Limb (tissue), 2 donors: ENCODE measurements at regions not wholly inside any gene's neighbourhood (a gene's known extent, or its start where the extent isn't known, plus 50 kb on each side); places are given as distances from the start of the nearest gene placed in this dataset.

ENCODE experiments used
- DNase-seq, 2 donors: peaks; one replicate each; pipeline ENCODE4 v3.0.0-alpha.2; 2016; ENCODE audit errors: extremely low spot score in 2 of 2

DNA sequence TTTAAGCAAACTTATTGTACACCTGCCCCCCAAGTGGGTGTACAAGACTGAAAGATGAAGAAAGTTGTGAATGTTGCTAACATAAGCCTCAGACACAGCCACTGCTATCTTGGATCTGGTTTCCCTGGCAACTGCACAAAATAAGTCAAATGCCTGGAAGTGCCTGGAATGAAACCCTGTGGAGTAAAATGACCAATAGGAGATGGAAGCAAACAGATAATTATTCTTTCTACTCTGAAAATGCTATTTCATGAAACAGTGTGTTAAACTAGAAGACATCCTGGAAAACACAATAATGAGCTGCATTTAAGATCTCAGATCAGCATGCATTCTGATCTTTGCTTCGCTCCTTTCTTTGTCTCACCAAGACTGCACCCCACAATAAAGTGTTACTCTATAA, 1016.0 kb downstream of the ARAP2 start:
- DNase-seq = no peak

DNA sequence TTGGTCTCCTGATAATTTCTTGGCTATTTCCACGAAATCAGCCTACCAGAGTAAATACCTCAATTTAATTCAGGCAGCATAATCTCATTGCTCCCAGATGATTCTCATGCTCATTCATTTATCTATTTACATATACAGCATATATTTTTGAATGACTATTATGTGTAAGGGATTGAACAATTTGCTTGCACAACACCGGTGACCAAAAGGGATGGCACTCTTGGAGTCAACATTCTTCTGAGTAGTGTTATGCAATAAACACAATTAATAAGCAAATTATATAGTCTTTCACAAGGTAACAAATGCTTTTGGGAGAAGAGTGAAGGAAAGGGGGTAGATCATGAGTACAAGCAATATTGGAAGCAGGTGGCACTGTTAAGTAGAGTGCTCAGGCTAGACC, 1015.3 kb downstream of the ARAP2 start:
- DNase-seq = no peak

DNA sequence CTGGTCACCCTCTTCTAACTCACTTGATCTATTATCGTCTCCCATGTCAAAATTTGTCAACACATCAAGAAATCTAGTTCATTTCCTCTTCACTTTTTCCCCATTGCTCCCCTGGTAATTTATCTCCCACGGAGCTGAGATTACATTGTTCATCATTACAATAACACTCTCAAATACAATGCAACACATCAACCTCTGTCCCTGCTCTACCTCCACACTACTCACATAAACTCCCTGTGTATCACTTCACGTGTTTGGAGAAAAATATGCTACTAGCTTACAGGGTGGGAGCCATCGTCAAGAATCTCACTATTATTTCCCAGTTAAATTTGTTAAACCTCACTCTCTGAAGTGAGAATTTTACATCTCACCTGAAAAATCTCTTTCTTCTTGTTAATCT, 1006.4 kb downstream of the ARAP2 start:
- no peak for DNase-seq

DNA sequence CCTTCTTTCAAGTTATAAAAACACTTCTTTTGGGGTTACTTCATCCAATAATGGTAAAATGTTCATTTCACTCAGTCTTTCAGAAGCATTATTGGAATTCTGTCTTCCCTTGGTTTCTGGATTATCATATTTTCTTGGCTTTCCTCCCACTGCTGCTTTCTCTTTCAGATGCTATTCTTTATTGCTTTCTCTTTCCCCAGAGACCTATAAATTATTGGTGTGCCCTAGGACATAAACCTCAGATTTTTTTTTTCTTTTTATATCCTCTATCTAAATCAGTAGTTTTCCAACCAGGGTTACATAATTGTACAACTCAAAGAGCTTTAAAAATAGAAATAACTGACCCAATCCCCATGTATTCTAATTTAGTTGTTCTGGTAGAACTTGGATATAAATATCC, 1005.5 kb downstream of the ARAP2 start:
- no peak for DNase-seq

DNA sequence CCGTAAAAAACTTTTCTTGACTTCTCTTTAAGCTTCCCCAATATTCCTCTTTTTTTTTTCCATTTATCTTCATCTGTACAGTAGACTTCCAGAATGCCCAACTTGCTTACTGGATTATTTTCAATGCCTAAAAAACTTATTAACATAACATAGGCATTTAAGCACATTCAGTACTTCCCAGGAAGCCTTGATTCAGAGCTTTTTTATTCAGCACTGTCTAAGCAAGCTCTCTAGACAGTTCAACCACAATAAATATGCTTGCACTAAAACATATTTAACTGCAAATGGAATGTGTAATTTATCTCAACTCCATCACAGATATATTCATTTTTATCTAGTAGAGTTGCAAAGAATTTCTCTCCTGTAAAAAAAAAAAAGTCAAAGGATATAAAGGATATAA, 997.8 kb downstream of the ARAP2 start:
- DNase-seq = no peak

DNA sequence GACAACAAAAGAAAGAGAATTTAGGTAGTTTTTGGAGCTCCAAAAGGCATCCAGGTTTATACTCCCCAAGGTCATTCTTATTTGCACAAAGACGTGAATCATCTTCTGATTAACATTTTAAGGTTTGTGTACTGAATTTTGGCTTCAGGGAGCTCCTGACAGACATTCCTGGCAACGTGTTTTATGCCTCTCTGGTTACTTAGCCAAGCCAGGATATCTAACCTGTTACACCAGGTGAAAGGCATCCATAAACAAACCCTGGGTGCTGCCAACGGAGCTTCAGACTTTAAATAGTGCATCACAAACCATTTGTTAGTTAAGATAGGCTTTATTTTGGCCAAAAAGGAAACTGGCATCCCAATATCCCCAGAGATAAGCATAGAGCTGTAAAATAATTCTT, 997.3 kb downstream of the ARAP2 start:
- DNase-seq = no peak

DNA sequence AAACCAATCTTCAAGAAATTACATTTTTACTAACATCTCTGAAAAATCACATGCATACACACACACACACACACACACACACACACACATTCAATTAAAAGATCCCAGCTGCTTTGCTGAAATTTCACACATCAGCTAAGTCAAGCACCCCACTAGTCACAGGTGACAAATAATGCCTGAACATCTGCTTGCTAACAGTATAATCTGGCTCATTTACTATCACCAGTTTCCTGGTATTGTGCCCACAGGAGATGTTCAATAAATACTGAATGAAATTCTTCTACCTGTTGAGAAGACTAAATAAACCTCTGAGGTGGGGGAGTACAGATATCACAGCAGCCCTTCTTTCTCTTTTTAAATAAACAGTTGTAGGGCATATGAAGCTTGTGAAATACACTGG, 994.0 kb downstream of the ARAP2 start:
- DNase-seq = no peak

DNA sequence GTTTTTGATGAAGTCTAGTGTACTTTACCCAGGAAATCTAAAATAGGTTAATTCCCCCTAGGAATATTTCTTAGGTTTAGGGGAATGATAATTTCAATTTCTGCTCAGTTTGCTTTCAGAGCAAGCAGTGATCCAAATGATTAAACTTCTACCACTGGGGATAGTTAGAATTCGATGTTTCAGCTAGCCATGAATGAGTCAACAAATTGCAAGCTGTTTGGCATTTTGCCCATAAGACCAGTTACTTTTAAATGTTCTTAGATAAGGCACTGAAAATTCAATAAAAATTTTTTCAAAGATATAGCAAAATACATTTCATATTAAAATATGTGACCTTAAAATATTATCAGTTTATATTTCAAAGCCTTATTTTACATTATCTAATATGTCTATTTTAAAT, 993.6 kb downstream of the ARAP2 start:
- DNase-seq = no peak

DNA sequence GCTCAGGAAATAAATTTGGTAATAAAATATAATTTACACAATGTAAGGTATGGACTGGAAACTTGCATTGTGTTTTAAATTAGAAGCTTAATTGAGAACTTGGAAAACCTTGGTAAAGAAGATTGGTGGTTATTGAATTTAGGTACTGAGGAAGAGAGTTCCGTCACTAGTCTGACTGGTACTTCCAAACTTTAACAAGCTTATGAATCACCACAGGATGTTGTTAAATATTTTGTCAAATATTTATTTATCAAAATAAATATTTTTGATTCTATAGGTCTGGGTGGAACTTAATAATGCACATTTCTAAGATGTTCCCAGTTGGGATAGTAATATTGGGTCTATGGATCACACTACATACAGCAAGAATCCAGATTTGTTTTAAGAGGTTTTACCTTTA, 992.2 kb downstream of the ARAP2 start:
- DNase-seq = no peak

DNA sequence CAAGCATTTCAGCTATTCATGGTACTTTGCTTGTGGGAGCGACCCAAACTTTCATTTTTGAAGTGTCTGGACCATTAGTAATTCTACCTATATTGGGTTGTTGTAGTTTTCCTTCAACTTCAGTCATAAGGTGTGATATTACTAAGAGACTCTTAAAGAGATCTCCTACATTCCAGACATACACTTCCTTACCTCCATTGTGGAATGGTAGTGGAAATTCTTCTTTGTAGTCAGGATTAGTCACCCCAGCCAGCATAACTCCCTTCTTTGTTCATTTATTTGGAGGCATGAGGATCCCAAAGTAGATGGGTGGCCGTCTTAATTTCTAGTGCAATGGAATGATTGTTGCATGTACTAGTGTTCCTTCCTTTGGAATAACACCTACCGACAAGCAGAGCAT, 991.4 kb downstream of the ARAP2 start:
- no peak for DNase-seq

DNA sequence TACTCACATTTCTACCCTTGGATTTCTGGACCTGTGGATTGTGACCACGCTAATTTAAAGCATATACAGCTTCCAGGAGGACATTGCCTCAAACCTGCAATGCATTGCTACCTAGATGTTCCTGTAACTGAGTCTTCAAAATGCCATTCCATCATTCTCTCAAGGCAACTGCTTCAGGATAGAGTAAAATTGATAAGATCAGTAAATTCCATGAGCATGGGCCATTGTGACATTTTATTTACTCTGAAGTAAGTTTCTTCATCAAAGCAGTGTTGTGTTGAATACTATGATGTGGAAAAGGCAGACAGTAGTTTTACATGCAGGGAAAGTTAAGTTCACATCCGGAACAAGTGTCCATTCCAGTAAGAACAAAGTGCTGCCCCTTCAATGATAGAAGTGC, 991.0 kb downstream of the ARAP2 start:
- no peak for DNase-seq

DNA sequence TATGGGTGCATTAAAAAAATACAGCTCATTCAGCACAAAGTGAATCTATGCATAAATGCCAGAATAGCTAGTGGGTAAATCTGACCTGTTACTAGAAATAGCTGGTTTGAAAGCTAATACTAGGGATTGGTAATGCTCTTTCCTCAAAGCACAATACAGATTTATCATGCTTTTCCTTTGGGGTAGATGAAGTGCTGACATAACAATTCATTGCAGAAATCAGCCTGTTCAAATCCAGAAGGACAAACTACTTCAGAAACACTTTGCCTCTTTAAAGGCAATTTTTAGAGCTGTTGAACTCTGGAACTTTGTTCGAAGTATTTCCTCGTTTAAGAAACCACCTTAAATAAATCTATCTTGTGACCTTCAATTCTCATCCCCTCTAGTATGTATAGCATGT, 957.9 kb downstream of the ARAP2 start:
- DNase-seq = no peak

DNA sequence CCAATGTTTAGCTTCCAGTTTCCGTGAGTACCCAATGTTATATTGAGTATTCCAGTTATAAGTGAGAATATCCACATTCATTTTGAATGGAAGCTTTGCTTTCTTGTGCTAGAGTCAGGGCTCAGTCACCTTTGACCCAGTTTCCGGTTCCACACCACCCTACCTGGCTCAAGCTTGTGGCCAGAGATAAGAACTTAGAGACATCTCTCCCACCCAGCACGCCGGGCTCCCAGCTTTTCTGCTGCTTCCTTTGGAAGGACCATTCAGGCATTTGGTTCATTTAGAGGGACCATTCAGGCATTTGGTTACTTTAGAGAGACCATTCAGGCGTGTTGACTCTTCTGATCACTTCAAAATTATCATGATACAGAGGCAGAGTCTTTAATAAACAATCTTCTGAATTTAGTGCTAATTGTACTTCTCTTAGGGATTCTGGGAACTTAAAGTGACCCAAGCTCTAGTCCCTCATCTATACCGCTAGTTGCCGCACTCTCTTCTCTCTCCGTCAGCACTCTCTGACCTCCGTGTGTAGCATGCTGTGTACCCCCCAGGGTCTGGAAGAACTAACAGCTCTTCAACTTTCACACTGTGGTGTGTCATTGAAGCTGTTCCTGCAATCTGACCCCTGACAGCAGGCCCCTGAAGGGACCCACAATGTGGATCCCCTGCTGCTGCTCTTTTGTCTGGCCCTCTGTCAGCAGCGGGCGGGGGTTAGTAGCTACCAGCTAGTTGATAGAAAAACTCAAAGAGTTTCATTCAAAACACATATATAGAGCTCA, 943.1 kb downstream of the ARAP2 start:
- DNase-seq = no peak

DNA sequence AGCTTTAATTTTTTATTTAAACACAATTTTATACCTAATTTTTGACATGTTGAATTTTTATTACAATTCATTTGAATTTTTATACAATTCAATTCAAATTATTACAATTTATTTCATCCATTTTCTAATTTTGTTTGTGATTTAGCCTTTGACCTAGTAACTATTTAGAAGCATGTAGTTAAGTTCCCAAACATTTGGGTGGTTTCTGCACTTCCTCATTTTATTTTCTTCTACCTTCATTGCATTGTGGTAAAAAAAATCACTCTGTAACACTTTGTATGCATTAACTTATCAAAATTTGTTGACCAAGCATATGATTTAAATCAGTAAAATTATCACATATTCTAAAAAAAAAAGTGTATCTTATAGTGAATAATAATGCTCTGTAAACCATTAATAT, 928.9 kb downstream of the ARAP2 start:
- no peak for DNase-seq

DNA sequence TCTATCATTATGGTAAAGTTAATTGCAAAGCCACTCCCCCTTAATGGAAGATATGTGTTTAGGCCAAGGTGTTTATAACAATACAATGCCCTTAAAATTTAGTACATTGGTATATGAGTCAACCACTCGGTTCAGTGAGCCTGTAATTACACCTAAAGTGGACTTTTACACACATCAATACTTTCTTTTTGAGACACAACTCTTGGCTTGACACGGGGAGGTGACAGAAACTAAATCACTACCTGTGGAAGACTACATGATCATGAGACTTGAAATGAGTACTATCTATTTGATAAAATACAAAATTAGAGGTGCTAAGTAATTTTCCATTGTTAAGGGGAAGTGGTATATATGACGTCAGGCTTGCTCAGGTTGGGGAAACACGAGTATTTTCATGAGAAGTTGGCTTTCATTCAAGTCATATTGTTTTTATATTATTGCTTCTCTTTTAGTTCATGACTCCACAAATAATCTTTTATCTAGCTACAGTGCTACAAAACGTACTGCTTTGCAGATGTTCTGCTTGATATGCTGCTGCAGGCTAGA, 918.3 kb downstream of the ARAP2 start:
- DNase-seq = no peak

DNA sequence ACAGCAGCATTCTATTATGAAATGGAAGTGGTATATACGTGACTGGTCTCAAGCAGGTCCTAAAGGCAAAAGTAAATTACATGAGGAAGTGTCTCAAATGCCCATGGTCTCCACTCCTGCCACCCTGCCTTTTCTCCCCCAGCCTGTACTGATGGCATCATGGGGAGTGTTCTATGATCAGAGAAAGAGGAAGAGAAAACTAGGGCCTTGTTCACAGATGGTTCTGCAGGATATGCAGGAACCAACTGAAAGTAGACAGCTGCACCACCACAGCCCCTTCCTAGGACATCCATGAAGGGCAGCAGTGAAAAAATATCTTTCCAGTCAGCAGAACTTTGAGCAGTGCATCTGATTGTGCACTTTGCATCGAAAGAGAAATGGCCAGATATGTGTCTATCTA, 901.5 kb downstream of the ARAP2 start:
- no peak for DNase-seq

DNA sequence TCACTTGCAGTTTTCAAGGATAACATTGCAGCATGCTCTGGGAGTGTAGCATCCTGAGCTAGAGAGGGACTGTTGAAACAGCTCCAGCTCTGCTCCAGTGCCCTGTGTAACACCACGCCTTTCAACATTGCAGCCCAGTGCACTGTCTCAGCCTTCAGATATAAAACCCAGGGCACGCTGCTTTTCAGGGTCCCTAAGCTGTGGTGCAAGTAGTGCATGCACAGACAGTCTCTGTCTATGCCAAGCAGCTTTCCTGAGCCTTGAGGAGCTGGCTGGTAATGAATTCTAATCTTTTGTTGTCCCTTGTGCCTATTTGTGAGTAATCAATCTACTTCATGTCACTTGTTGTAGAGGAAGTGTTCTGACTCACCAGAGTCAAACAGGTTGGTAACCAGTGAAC, 897.0 kb downstream of the ARAP2 start:
- DNase-seq = no peak

DNA sequence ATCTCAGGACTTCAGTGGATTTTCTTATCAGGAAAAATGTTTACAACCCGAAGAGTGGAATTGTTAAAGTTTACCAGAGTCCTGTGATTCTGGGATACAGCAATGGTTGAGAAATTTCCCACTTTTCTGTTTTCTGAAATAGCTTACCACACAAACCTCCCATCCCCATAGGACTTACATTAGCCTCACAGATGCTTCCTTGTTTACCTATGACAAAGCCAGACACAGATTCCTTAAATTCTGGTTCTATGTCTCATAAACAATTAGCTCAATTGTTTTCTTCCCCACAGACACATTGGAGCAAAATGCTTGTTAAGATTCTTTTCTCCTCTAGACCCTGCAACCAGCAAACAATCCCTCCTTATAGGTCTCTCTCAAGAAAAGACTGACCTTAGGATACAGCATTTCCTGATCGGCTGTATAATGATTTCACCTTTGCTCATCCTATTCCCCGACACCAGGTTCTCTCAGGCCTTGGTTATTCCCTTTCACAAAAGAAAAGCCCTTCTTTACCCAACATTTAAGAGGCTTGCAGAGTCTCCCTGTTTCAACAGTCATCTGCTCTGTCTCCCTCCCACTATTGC, 886.2 kb downstream of the ARAP2 start:
- DNase-seq = no peak

DNA sequence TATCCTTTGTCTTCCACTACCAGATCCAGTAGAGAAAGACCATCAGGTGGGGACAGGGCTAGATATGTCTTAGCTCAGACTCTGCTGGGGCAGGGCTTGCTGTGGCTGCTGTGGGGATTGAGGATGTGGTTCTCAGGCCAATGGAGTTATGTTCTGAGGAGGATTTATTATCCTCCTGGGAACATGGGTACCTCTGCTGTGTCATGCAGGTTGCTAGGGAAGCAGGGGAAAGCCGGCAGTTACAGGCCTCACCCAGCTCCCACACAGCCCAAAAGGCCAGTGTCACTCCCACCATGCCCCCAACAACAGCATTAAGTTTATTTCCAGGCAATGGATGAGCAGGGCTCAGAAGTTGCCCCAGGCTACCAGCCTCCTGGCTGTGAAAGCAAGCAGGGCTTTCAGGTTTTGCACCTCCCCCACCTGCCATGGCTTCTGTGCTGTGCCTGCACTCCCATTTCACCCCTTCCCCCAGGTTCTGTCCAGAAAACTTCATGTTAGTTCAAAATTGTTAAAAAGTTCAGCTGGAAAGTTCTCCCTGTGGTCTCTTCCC, 879.9 kb downstream of the ARAP2 start:
- no peak for DNase-seq

DNA sequence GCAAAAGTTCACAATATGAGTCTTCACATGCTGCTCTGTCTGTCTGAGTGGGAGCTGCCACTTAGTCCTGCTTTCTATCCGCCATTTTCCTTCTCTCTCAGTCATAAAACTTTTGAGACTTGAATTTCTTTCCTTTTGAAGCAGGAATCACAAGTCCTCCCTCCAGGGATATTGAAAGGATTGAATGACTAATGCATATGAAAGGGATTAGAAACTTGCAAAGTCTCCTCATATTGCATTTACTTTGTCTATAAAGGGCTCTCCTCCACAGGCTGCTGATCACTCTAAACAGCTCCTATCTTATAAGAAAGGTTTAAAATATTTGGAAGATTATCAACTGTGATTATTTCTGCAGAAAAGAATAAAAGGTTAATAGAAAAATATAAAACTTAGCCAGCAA, 879.1 kb downstream of the ARAP2 start:
- no peak for DNase-seq

DNA sequence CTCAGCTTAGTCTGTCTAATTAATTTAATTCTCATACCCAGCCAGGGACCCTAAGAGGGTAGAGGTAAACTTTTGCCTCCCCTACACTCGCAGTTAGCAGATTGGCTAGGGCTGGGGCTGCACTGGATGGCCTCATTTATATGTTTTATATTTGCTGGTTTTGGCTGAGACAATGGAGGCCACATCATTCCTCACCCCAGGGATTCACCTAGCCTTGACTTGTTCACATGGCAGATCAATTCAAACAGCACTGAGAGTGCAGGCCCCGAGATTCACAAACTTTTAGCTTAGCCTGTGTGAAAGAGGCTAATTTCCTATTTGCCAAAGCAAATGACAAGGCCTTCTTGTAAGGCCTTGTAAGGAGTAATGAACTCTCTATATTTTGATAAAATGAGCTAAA, 844.4 kb downstream of the ARAP2 start:
- DNase-seq = no peak

DNA sequence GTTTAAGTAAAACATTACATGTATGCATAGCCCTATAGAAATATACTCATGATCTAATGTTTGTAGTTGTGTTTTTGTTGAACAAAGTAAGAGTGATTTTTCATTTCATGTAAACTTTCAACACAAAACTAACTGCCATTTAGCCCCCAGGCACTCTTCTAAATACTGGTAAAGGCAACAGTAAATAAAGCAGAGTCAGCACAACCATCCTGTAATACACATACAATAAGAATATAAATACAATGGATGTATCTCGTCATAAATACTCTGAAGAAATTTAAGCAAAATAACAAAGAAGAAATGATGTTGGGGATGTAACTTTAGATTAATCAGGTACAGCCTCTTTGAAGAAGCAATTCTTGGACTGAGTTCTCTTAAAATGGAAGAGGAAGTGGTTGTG, 821.2 kb downstream of the ARAP2 start:
- no peak for DNase-seq

DNA sequence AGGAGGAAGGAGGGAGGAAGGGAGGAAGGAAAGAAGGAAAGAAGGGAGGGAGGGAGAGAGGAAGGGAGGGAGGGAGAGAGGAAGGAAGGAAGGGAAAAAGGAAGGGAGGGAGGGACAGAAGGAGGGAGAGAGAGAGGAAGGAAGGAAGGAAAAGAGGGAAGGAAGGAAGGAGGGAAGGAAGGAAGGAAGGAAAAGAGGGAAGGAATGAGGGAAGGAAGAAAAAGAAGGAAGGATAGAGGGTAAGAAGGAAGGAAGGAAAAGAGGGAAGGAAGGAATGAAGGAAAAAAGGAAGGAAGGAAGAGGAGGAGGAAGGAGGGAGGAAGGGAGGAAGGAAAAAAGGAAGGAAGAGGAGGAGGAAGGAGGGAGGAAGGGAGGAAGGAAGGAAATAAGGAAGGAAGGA, 796.8 kb downstream of the ARAP2 start:
- no peak for DNase-seq
